Epithelial cell of proximal tubule (primary cell): ENCODE measurements at regions not wholly inside any gene's neighbourhood (a gene's known extent, or its start where the extent isn't known, plus 50 kb on each side); places are given as distances from the start of the nearest gene placed in this dataset.
"Not testable (repeated sequence)": the region's sequence is repeated elsewhere in the genome, so short reads cannot be mapped to it uniquely, and the experiment has no call there.

Experiments
- DNase-seq: peaks from one replicate; pipeline ENCODE4 v3.0.0-alpha.2; 2011; ENCODE audit warnings: low read depth
- H3K4me3 ChIP-seq: 2 replicates; pipeline ENCODE4 v1.5.1; 2011; ENCODE audit warnings: low read depth, mild to moderate bottlenecking, low read length
- CTCF ChIP-seq: conservative IDR thresholded peaks from 2 replicates; pipeline ENCODE4 v1.5.1; 2012; ENCODE audit warnings: low read depth, mild to moderate bottlenecking, low read length

GRCh38 chr11:55054723-55055122, 207.2 kb upstream of the TRIM48 start:
- TF ChIP-seq CTCF: no peak
- no peak overlapping the region for H3K4me3 ChIP-seq
- no peak for DNase-seq

- DNase-seq, H3K4me3 ChIP-seq: not testable (repeated sequence)
Measured at GRCh38 chr11:55084588-55084987, 177.4 kb upstream of the TRIM48 start.

- H3K4me3 ChIP-seq: no peak overlapping the region
- no peak for DNase-seq
- TF ChIP-seq CTCF: peak; percentile 14
Measured at GRCh38 chr11:55106391-55106790, 155.6 kb upstream of the TRIM48 start.
